Gastrocnemius medialis (tissue), 4 donors: ENCODE measurements at regions not wholly inside any gene's neighbourhood (a gene's known extent, or its start where the extent isn't known, plus 50 kb on each side); places are given as distances from the start of the nearest gene placed in this dataset.

Experiments
- ATAC-seq, 2 donors: fragments of 150-250 bp; one replicate each; pipeline ENCODE4 v1.9.1; 2016
- DNase-seq, 2 donors: peaks; one replicate each; pipeline ENCODE4 v3.0.0-alpha.2; 2019
- H3K27ac ChIP-seq, 4 donors: fragments of 200-600 bp; sonication (generic); 1 replicate in 1 of 4; 2 replicates in 3 of 4; pipeline ENCODE4 v1.5.1; 2016 to 2018; ENCODE audit warnings: mild to moderate bottlenecking in 2 of 4, moderate library complexity in 1 of 4
- H3K27me3 ChIP-seq, 3 donors: fragments of 200-600 bp; sonication (generic) in 2 of 3; 1 replicate in 1 of 3; 2 replicates in 2 of 3; pipeline versions ENCODE4 v1.5.1 to v1.6.0; 2016 to 2019; ENCODE audit warnings: mild to moderate bottlenecking in 1 of 3, moderate library complexity in 1 of 3
- H3K36me3 ChIP-seq, 2 donors: fragments of 200-600 bp; sonication (generic) in 1 of 2; one replicate each; pipeline ENCODE4 v1.5.1; 2017 to 2018
- H3K4me1 ChIP-seq, 2 donors: fragments of 200-600 bp; sonication (generic) in 1 of 2; one replicate each; pipeline ENCODE4 v1.5.1; 2016 to 2017; ENCODE audit warnings: mild to moderate bottlenecking in 2 of 2
- H3K4me3 ChIP-seq, 4 donors: fragments of 200-600 bp; sonication (generic) in 3 of 4; 1 replicate in 1 of 4; 2 replicates in 3 of 4; pipeline ENCODE4 v1.5.1; 2016 to 2019; ENCODE audit warnings: mild to moderate bottlenecking in 2 of 4
- H3K9me3 ChIP-seq, 3 donors: fragments of 200-600 bp; sonication (generic) in 2 of 3; 1 replicate in 1 of 3; 2 replicates in 2 of 3; pipeline ENCODE4 v1.5.1; 2016 to 2019
- CTCF ChIP-seq, 5 experiments: fragments of 450-650 bp in 3 of 5; fragments of 200-600 bp in 2 of 5; sonication (generic) in 2 of 5; IDR thresholded peaks in 4 of 5; conservative IDR thresholded peaks in 1 of 5; 1 replicate in 4 of 5; 2 replicates in 1 of 5; pipeline ENCODE4 v1.5.1; 2016 to 2019; ENCODE audit warnings: antibody characterized with exemption in 5 of 5, mild to moderate bottlenecking in 3 of 5, moderate library complexity in 3 of 5
- POLR2A ChIP-seq, 2 donors: fragments of 450-650 bp; IDR thresholded peaks; one replicate each; pipeline ENCODE4 v1.6.1; 2017; ENCODE audit warnings: antibody characterized with exemption in 2 of 2, mild to moderate bottlenecking in 2 of 2, moderate library complexity in 2 of 2
- in situ Hi-C, 4 donors: fragments of 200-750 bp; cut with MboI; loops; one replicate each; pipeline versions ENCODE4 v1.15.0 to v1.8.0; 2017; ENCODE audit warnings: low sequenced_read_pairs in 4 of 4
- intact Hi-C: fragments of 100-400 bp; cut with DNase I; formaldehyde crosslinking; loops from one replicate; pipeline ENCODE4 v1.15.1; 2023; ENCODE audit warnings: low total_unique reads

- H3K27me3 ChIP-seq, result no peaks in the 10 kb centered on the region
- H3K9me3 ChIP-seq, result no peaks in the 10 kb centered on the region
- TF ChIP-seq CTCF (IDR thresholded peaks at IDR 0.05 in 4 of 5, conservative IDR thresholded peaks at IDR 0.05 in 1 of 5) (no peak), POLR2A (IDR thresholded peaks at IDR 0.05) (no peak)
- DNase-seq (no peak), ATAC-seq (no peak)
- H3K4me3 ChIP-seq, result no peak overlapping the region
- intact Hi-C loops, result no loop called here
- H3K4me1 ChIP-seq, result no peaks in the 10 kb centered on the region
- in situ Hi-C loops, result no loop called here
- no peaks in the 10 kb centered on the region for H3K36me3 ChIP-seq
- no peak overlapping the region for H3K27ac ChIP-seq
These were observed 473.1 kb downstream of the MCTP2 start for GRCh38 chr15:94704421-94704820.

DNA sequence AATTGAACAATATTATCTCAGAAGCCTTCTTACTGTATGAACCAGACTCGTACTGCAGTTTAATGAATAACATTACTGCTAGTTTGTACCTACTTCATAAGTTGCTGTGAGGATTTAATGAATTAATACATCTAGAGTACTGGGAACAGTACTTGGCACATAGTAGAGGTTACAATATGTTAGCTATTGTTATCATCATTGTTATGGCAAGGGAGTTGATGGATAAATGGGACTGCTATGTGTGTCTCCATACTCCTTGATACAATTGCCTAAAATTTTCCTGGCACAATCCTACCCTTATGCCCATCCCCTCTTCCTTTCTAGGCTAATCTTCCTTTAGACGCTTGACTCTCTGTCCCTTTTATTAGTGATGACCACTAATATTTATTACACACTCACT lies 473.6 kb downstream of the MCTP2 start:
- H3K27me3 ChIP-seq, result no peaks in the 10 kb centered on the region
- ATAC-seq, result no peak
- TF ChIP-seq POLR2A (IDR thresholded peaks at IDR 0.05) (no peak), CTCF (IDR thresholded peaks at IDR 0.05 in 4 of 5, conservative IDR thresholded peaks at IDR 0.05 in 1 of 5) (no peak)
- H3K36me3 ChIP-seq, result no peaks in the 10 kb centered on the region
- H3K4me3 ChIP-seq, result no peak overlapping the region
- intact Hi-C loops, result no loop called here
- in situ Hi-C loops, result no loop called here
- no peaks in the 10 kb centered on the region for H3K4me1 ChIP-seq
- no peak overlapping the region for H3K27ac ChIP-seq
- DNase-seq, result no peak
- no peaks in the 10 kb centered on the region for H3K9me3 ChIP-seq

GRCh38 chr15:94709319-94709718 lies 478.0 kb downstream of the MCTP2 start:
- H3K4me1 ChIP-seq, result no peaks in the 10 kb centered on the region
- no peak overlapping the region for H3K4me3 ChIP-seq
- ATAC-seq (no peak), DNase-seq (no peak)
- H3K27me3 ChIP-seq, result no peaks in the 10 kb centered on the region
- no peaks in the 10 kb centered on the region for H3K36me3 ChIP-seq
- in situ Hi-C loops, result no loop called here
- no peak for TF ChIP-seq CTCF (IDR thresholded peaks at IDR 0.05 in 4 of 5, conservative IDR thresholded peaks at IDR 0.05 in 1 of 5)
- no peak for TF ChIP-seq POLR2A (IDR thresholded peaks at IDR 0.05)
- no peaks in the 10 kb centered on the region for H3K9me3 ChIP-seq
- H3K27ac ChIP-seq, result no peak overlapping the region
- intact Hi-C loops, result no loop called here

DNA sequence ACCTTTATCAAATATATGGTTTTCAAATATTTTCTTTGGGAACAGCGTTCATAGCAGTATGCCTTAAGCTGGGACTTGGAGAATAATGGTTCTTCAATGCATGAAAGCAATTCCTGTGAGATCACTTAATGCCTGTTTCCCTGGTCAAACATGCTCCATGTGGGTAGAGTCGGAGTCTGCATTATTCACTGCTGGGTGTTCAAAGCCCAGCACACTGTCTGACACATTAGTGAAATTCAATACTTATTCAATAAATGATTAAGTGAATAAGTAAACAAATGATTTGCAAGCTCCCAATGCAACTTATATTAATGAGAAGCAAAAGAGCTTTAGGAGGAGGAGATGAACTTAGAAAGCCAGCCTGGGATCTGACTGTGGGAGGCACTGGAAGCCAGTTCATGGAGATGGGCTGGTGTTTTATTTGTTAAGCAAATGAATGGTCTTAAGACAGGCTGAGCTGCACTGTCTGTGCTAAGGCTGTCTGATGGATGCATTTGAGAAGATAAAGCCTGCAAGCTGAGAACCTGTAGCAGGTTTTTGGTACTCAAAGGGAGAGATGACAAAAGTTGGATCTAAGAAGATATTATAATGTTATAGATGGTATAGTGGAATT lies 490.8 kb downstream of the MCTP2 start:
- ATAC-seq, result no peak
- no peak for TF ChIP-seq CTCF (IDR thresholded peaks at IDR 0.05 in 4 of 5, conservative IDR thresholded peaks at IDR 0.05 in 1 of 5)
- no peak for TF ChIP-seq POLR2A (IDR thresholded peaks at IDR 0.05)
- Histone ChIP-seq H3K36me3 (no peaks in the 10 kb centered on the region), H3K9me3 (no peaks in the 10 kb centered on the region), H3K27ac (no peak overlapping the region), H3K27me3 (no peaks in the 10 kb centered on the region), H3K4me3 (no peak overlapping the region), H3K4me1 (no peaks in the 10 kb centered on the region)
- intact Hi-C loops (no loop called here), in situ Hi-C loops (no loop called here)
- no peak for DNase-seq

- no peaks in the 10 kb centered on the region for H3K27me3 ChIP-seq
- intact Hi-C loops, result no loop called here
- DNase-seq (no peak), ATAC-seq (no peak)
- no peak overlapping the region for H3K27ac ChIP-seq
- in situ Hi-C loops, result no loop called here
- no peaks in the 10 kb centered on the region for H3K36me3 ChIP-seq
- no peaks in the 10 kb centered on the region for H3K4me1 ChIP-seq
- TF ChIP-seq POLR2A (IDR thresholded peaks at IDR 0.05) (no peak), CTCF (IDR thresholded peaks at IDR 0.05 in 4 of 5, conservative IDR thresholded peaks at IDR 0.05 in 1 of 5) (no peak)
- H3K9me3 ChIP-seq, result no peaks in the 10 kb centered on the region
- no peak overlapping the region for H3K4me3 ChIP-seq
These were observed 492.4 kb downstream of the MCTP2 start for GRCh38 chr15:94723801-94724200.
